ENCODE measurements at regions not wholly inside any gene's neighbourhood (a gene's known extent, or its start where the extent isn't known, plus 50 kb on each side); places are given as distances from the start of the nearest gene placed in this dataset.

- intact Hi-C loops (cut with DNase I; ENCODE audit: low total_unique reads) = no loop called here
- TF ChIP-seq POLR2A (IDR thresholded peaks at IDR 0.05) (no peak), CTCF (IDR thresholded peaks at IDR 0.05) (no peak)
- Histone ChIP-seq H3K9me3 (no peaks in the 10 kb centered on the region), H3K27me3 (no peaks in the 10 kb centered on the region), H3K27ac (no peak overlapping the region), H3K4me1 (no peaks in the 10 kb centered on the region), H3K36me3 (no peaks in the 10 kb centered on the region), H3K4me3 (no peak overlapping the region)
- no peak for DNase-seq
These were observed 115.4 kb downstream of the TMEM26 start for GRCh38 chr10:61337741-61338140.

- TF ChIP-seq CTCF (IDR thresholded peaks at IDR 0.05) (no peak), POLR2A (IDR thresholded peaks at IDR 0.05) (no peak)
- Histone ChIP-seq H3K9me3 (no peaks in the 10 kb centered on the region), H3K27me3 (no peaks in the 10 kb centered on the region), H3K4me3 (no peak overlapping the region), H3K27ac (no peak overlapping the region), H3K36me3 (no peaks in the 10 kb centered on the region), H3K4me1 (no peaks in the 10 kb centered on the region)
- intact Hi-C loops (cut with DNase I; ENCODE audit: low total_unique reads) = no loop called here
- no peak for DNase-seq
These were observed 116.3 kb downstream of the TMEM26 start for GRCh38 chr10:61336831-61337230.

GRCh38 chr10:61335359-61335758 is 117.8 kb downstream of the TMEM26 start:
- Histone ChIP-seq H3K27ac (no peak overlapping the region), H3K4me3 (no peak overlapping the region), H3K9me3 (no peaks in the 10 kb centered on the region), H3K4me1 (no peaks in the 10 kb centered on the region), H3K27me3 (no peaks in the 10 kb centered on the region), H3K36me3 (no peaks in the 10 kb centered on the region)
- intact Hi-C loops (cut with DNase I; ENCODE audit: low total_unique reads) = no loop called here
- TF ChIP-seq CTCF (IDR thresholded peaks at IDR 0.05) (no peak), POLR2A (IDR thresholded peaks at IDR 0.05) (no peak)
- no peak for DNase-seq

- no peak for DNase-seq
- Histone ChIP-seq H3K4me1 (no peaks in the 10 kb centered on the region), H3K4me3 (no peak overlapping the region), H3K9me3 (no peaks in the 10 kb centered on the region), H3K27ac (no peak overlapping the region), H3K27me3 (no peaks in the 10 kb centered on the region), H3K36me3 (no peaks in the 10 kb centered on the region)
- intact Hi-C loops (cut with DNase I; ENCODE audit: low total_unique reads) = no loop called here
- TF ChIP-seq POLR2A (IDR thresholded peaks at IDR 0.05) (no peak), CTCF (IDR thresholded peaks at IDR 0.05) (no peak)
These were observed 120.6 kb downstream of the TMEM26 start for GRCh38 chr10:61332581-61332980.

GRCh38 chr10:61330669-61331068 is 122.5 kb downstream of the TMEM26 start:
- H3K36me3 ChIP-seq = no peaks in the 10 kb centered on the region
- TF ChIP-seq POLR2A (IDR thresholded peaks at IDR 0.05) = no peak
- TF ChIP-seq CTCF (IDR thresholded peaks at IDR 0.05) = no peak
- no peak overlapping the region for H3K27ac ChIP-seq
- no peaks in the 10 kb centered on the region for H3K27me3 ChIP-seq
- no peaks in the 10 kb centered on the region for H3K4me1 ChIP-seq
- intact Hi-C loops (cut with DNase I; ENCODE audit: low total_unique reads) = no loop called here
- no peak overlapping the region for H3K4me3 ChIP-seq
- DNase-seq = no peak
- H3K9me3 ChIP-seq = no peaks in the 10 kb centered on the region

Measured in uterus (tissue), 3 donors.